GM12878 (cell line): ENCODE measurements at regions not wholly inside any gene's neighbourhood (a gene's known extent, or its start where the extent isn't known, plus 50 kb on each side); places are given as distances from the start of the nearest gene placed in this dataset.

Experiments used
- ATAC-seq: fragments of 200-7000 bp; cut with Tn5 transposase; 3 replicates; pipeline ENCODE4 v1.9.1; 2020; ENCODE audit warnings: mild to moderate bottlenecking, moderate library complexity
- BruUV-seq: library from RNA; stranded (reverse); fragments of 400-500 nt; replicated peaks from 2 replicates; lab custom pipeline; 2021; lab: Mats Ljungman, UMichigan
- CTCF ChIA-PET: fragments of 300-600 bp; sonication (Branson Sonifier 250); formaldehyde crosslinking; extraction: SDS; loops from one replicate; lab custom pipeline; 2021; ENCODE audit warnings: inconsistent platforms; lab: Yijun Ruan, JAX
- POLR2A ChIA-PET: fragments of 350-600 bp; formaldehyde crosslinking; extraction: SDS; loops from one replicate; lab custom pipeline; 2021; ENCODE audit warnings: inconsistent platforms; lab: Charles Lee
- RAD21 ChIA-PET: fragments of 300-600 bp; sonication (Branson Sonifier 250); formaldehyde crosslinking; loops from one replicate; lab custom pipeline; 2023; ENCODE audit warnings: antibody characterized with exemption; ENCODE audit not compliant: unreplicated experiment; lab: Charles Lee
- SMC1A ChIA-PET: fragments of 300-600 bp; sonication (Branson Sonifier 250); formaldehyde crosslinking; loops from one replicate; lab custom pipeline; 2023; ENCODE audit not compliant: unreplicated experiment, uncharacterized antibody; lab: Charles Lee
- DNase-seq: peaks from one replicate; pipeline ENCODE4 v3.0.0-alpha.2; 2011; ENCODE audit warnings: low read depth, low spot score
- FAIRE-seq: peaks from 3 replicates; lab custom pipeline; 2011; peaks lifted over from hg19 to GRCh38; lab: Jason Lieb, UNC
- H2AFZ ChIP-seq: 2 replicates; pipeline ENCODE4 v1.6.0; 2011; ENCODE audit warnings: low read depth, low read length, control low read depth; ENCODE audit not compliant: control insufficient read depth
- H3K27ac ChIP-seq: 2 replicates; pipeline ENCODE4 v1.5.1; 2011; ENCODE audit warnings: control low read depth; ENCODE audit not compliant: control insufficient read depth, insufficient read depth
- H3K27me3 ChIP-seq, 2 experiments: replicated peaks in 1 of 2; 2 replicates each; pipeline versions ENCODE4 v1.6.0 to v1.6.1; 2011; ENCODE audit warnings: low read length in 1 of 2; ENCODE audit not compliant: control insufficient read depth in 2 of 2, insufficient read depth in 2 of 2
- H3K36me3 ChIP-seq, 2 experiments: 2 replicates each; pipeline ENCODE4 v1.5.1; 2011; ENCODE audit warnings: low read length in 1 of 2; ENCODE audit not compliant: control insufficient read depth in 2 of 2, insufficient read depth in 2 of 2
- H3K4me1 ChIP-seq: 2 replicates; pipeline ENCODE4 v1.6.1; 2011; ENCODE audit warnings: mild to moderate bottlenecking, low read length, moderate library complexity, mixed read lengths; ENCODE audit not compliant: control insufficient read depth, insufficient read depth
- H3K4me2 ChIP-seq: 2 replicates; pipeline ENCODE4 v1.6.0; 2011; ENCODE audit warnings: control low read depth; ENCODE audit not compliant: control insufficient read depth, insufficient read depth
- H3K4me3 ChIP-seq: fragments of 200-600 bp; sonication (generic); 2 replicates; pipeline ENCODE4 v1.5.1; 2016
- H3K79me2 ChIP-seq: 2 replicates; pipeline ENCODE4 v1.6.0; 2011; ENCODE audit warnings: low read length; ENCODE audit not compliant: control insufficient read depth, insufficient read depth
- H3K9ac ChIP-seq: 2 replicates; pipeline ENCODE4 v1.8.0; 2011; ENCODE audit warnings: low read length, control low read depth, mixed read lengths; ENCODE audit not compliant: control insufficient read depth, insufficient read depth
- H3K9me3 ChIP-seq: replicated peaks from 3 replicates; pipeline ENCODE4 v1.5.1; 2011; ENCODE audit warnings: mild to moderate bottlenecking, low read length; ENCODE audit not compliant: control insufficient read depth, insufficient read depth
- H4K20me1 ChIP-seq: 2 replicates; pipeline ENCODE4 v1.6.0; 2011; ENCODE audit not compliant: control insufficient read depth, insufficient read depth
- ATF7 ChIP-seq: fragments of 450-650 bp; IDR thresholded peaks from 2 replicates; pipeline ENCODE4 v1.6.1; 2016; ENCODE audit warnings: low read depth, mild to moderate bottlenecking
- EED ChIP-seq: sonication (generic); IDR thresholded peaks from 2 replicates; pipeline ENCODE4 v1.6.1; 2016; ENCODE audit warnings: antibody characterized with exemption, low read depth
- FOXK2 ChIP-seq: fragments of 450-650 bp; IDR thresholded peaks from 2 replicates; pipeline ENCODE4 v1.6.1; 2017; ENCODE audit warnings: mild to moderate bottlenecking, moderate library complexity
- NFXL1 ChIP-seq: fragments of 450-650 bp; IDR thresholded peaks from 2 replicates; pipeline ENCODE4 v1.6.1; 2017; ENCODE audit warnings: antibody characterized with exemption, mild to moderate bottlenecking, borderline replicate concordance
- RAD21 ChIP-seq: IDR thresholded peaks from 2 replicates; pipeline ENCODE4 v1.6.1; 2011; ENCODE audit warnings: mild to moderate bottlenecking, low read depth, low read length, moderate library complexity; ENCODE audit not compliant: insufficient read depth
- SIN3A ChIP-seq: IDR thresholded peaks from 2 replicates; pipeline ENCODE4 v1.6.1; 2012; ENCODE audit warnings: low read depth, low read length, improper control_type of control experiment
- SRF ChIP-seq, 2 experiments: IDR thresholded peaks; 2 replicates each; pipeline ENCODE4 v1.6.1; 2011; ENCODE audit warnings: low read depth in 2 of 2, low read length in 2 of 2, mild to moderate bottlenecking in 1 of 2, moderate library complexity in 1 of 2
- TCF3 ChIP-seq: IDR thresholded peaks from 2 replicates; pipeline ENCODE4 v1.6.1; 2012; ENCODE audit warnings: low read depth, mild to moderate bottlenecking, low read length, borderline replicate concordance; ENCODE audit not compliant: insufficient read depth
- WGBS: methylation state at CpG from one replicate; pipeline ENCODE4 v1.1.6; 2016; ENCODE audit warnings: low lambda C conversion rate; ENCODE audit not compliant: insufficient replicate concordance, insufficient coverage; ENCODE audit errors: missing lambda C conversion rate; 5-methylcytosine and 5-hydroxymethylcytosine counted together
- in situ Hi-C: fragments of 300-500 bp; cut with MboI; formaldehyde crosslinking; loops from 9 replicates; pipeline ENCODE4 v1.14.3; 2018; ENCODE audit warnings: mixed read lengths
- intact Hi-C: fragments of 100-400 bp; cut with micrococcal nuclease; formaldehyde crosslinking; loops from one replicate; pipeline ENCODE4 v1.14.2; 2022; ENCODE audit not compliant: unreplicated experiment
- TF ChIP-seq, protein P1 (sequence below): fragments of 450-650 bp; conservative IDR thresholded peaks from 2 replicates; pipeline ENCODE4 v1.6.1; 2017; ENCODE audit warnings: mild to moderate bottlenecking, moderate library complexity
- TF ChIP-seq, protein P2 (sequence below): fragments of 450-650 bp; IDR thresholded peaks from 2 replicates; pipeline ENCODE4 v1.6.1; 2017; ENCODE audit warnings: antibody characterized with exemption, mild to moderate bottlenecking, moderate library complexity

DNA sequence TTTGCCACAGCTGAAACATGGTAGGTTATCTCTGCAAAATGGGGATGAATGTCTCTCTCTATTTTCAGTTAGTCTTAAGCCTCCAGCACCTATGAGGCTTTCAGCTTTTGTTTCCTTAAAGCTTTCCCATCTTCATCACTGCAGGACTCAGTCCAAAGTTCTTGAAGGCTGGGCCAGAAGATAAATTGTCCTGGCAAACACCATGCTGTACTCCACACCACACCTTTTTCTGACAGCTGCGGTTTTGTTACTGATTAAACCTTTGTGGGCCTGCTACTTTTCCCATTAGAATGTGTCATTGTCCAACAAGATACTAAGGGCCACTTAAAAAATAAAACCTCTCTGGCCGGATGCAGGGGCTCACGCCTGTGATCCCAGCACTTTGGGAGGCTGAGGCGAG lies 87.2 kb upstream of the A1CF start:
- SMC1A ChIA-PET = no interaction called here
- intact Hi-C loops (no loop called here), in situ Hi-C loops (no loop called here)
- Histone ChIP-seq H3K9me3 (no peaks in the 10 kb centered on the region), H3K36me3 (no peaks in the 10 kb centered on the region), H3K79me2 (no peaks in the 10 kb centered on the region), H2AFZ (no peak overlapping the region), H3K4me1 (no peaks in the 10 kb centered on the region), H3K4me2 (no peak overlapping the region), H3K4me3 (no peak overlapping the region), H3K27me3 (no peaks in the 10 kb centered on the region), H3K27ac (no peak overlapping the region), H3K9ac (no peak overlapping the region), H4K20me1 (no peaks in the 10 kb centered on the region)
- ATAC-seq = no peak
- no TSS peak for BruUV-seq
- WGBS = 16% methylated on average over 4 of the region's 4 CpGs
- POLR2A ChIA-PET = no interaction called here
- TF ChIP-seq, protein P1, sequence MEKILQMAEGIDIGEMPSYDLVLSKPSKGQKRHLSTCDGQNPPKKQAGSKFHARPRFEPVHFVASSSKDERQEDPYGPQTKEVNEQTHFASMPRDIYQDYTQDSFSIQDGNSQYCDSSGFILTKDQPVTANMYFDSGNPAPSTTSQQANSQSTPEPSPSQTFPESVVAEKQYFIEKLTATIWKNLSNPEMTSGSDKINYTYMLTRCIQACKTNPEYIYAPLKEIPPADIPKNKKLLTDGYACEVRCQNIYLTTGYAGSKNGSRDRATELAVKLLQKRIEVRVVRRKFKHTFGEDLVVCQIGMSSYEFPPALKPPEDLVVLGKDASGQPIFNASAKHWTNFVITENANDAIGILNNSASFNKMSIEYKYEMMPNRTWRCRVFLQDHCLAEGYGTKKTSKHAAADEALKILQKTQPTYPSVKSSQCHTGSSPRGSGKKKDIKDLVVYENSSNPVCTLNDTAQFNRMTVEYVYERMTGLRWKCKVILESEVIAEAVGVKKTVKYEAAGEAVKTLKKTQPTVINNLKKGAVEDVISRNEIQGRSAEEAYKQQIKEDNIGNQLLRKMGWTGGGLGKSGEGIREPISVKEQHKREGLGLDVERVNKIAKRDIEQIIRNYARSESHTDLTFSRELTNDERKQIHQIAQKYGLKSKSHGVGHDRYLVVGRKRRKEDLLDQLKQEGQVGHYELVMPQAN = no peak
- RAD21 ChIA-PET = no interaction called here
- FAIRE-seq = no peak
- no peak for DNase-seq
- CTCF ChIA-PET = interaction anchor here (1.7 kb wide), 1 partner anchor 11 kb away, joined by 5 read pairs; no protein-coding TSS in a partner anchor

DNA sequence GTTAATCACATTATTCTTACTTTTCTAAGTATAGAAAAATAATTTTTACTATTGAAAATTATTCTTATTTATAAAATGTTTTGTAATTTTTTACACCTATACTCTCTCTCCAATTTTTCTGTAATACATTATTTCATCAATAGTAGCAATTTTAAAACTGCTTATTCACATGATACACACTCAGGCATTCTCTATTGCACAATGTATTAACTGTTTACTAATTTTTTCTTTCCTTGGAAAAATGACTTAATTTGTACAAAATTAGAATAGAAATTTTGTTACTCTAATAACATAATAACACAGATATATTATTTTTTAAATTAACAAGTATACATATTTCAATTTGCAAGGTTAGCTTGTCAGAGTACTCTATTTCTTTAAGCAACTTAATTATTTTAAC lies 92.9 kb upstream of the PRKG1 start:
- CTCF ChIA-PET = no interaction called here
- in situ Hi-C loops = no loop called here

More for the DNA sequence above, 92.9 kb upstream of the PRKG1 start:
- ChIA-PET POLR2A (no interaction called here), RAD21 (no interaction called here), SMC1A (no interaction called here)
- DNase-seq (no peak), FAIRE-seq (no peak), ATAC-seq (no peak)
- Histone ChIP-seq H3K4me2 (no peak overlapping the region), H2AFZ (no peak overlapping the region), H3K36me3 (no peaks in the 10 kb centered on the region), H3K27ac (no peak overlapping the region), H3K4me1 (no peaks in the 10 kb centered on the region), H3K4me3 (no peak overlapping the region), H3K27me3 (peaks cover 0 to 2% of the 10 kb centered on the region in 2 experiments; a peak in 1 of 4 replicates), H4K20me1 (no peaks in the 10 kb centered on the region), H3K9me3 (no peaks in the 10 kb centered on the region)
- no TSS peak for BruUV-seq
- intact Hi-C loops = no loop called here
- TF ChIP-seq ATF7 = no peak
- TF ChIP-seq FOXK2 = no peak
- TF ChIP-seq EED = no peak
- TF ChIP-seq, protein P2, sequence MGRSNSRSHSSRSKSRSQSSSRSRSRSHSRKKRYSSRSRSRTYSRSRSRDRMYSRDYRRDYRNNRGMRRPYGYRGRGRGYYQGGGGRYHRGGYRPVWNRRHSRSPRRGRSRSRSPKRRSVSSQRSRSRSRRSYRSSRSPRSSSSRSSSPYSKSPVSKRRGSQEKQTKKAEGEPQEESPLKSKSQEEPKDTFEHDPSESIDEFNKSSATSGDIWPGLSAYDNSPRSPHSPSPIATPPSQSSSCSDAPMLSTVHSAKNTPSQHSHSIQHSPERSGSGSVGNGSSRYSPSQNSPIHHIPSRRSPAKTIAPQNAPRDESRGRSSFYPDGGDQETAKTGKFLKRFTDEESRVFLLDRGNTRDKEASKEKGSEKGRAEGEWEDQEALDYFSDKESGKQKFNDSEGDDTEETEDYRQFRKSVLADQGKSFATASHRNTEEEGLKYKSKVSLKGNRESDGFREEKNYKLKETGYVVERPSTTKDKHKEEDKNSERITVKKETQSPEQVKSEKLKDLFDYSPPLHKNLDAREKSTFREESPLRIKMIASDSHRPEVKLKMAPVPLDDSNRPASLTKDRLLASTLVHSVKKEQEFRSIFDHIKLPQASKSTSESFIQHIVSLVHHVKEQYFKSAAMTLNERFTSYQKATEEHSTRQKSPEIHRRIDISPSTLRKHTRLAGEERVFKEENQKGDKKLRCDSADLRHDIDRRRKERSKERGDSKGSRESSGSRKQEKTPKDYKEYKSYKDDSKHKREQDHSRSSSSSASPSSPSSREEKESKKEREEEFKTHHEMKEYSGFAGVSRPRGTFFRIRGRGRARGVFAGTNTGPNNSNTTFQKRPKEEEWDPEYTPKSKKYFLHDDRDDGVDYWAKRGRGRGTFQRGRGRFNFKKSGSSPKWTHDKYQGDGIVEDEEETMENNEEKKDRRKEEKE = no peak
- no peak for TF ChIP-seq RAD21
- no peak for TF ChIP-seq SIN3A
- no peak for TF ChIP-seq TCF3
- TF ChIP-seq SRF (IDR thresholded peaks at IDR 0.05; ENCODE audit: low read depth in 2 of 2, low read length in 2 of 2) = no peak
- no peak for TF ChIP-seq NFXL1
- TF ChIP-seq, all 136 proteins: peak for 0
- no peak overlapping the region for H3K9ac ChIP-seq
- H3K79me2 ChIP-seq = no peaks in the 10 kb centered on the region
